ENCODE measurements at regions not wholly inside any gene's neighbourhood (a gene's known extent, or its start where the extent isn't known, plus 50 kb on each side); places are given as distances from the start of the nearest gene placed in this dataset.

GRCh38 chr1:56315293-56315942, 263.9 kb downstream of the PLPP3 start:
- Histone ChIP-seq H3K4me1 (ENCODE audit: control insufficient read depth in 2 of 3, insufficient read depth in 2 of 3, low read depth in 1 of 3, low read length in 3 of 3) (no peaks in the 10 kb centered on the region), H3K4me3 (ENCODE audit: low read length in 3 of 3) (no peak overlapping the region), H3K9me3 (ENCODE audit: control insufficient read depth in 2 of 3, insufficient read depth in 1 of 3, low read length in 3 of 3) (no peaks in the 10 kb centered on the region), H3K27me3 (ENCODE audit: control insufficient read depth, insufficient read depth, low read length) (no peaks in the 10 kb centered on the region), H3K36me3 (ENCODE audit: control insufficient read depth in 2 of 3, insufficient read depth in 3 of 3, low read length in 3 of 3) (no peaks in the 10 kb centered on the region), H3K27ac (ENCODE audit: low read depth in 2 of 2, low read length in 2 of 2) (no peak overlapping the region), H3K9ac (ENCODE audit: low read length in 3 of 3) (no peak overlapping the region)
- intact Hi-C loops (cut with DNase I), result no loop called here
- DNase-seq, result no peak
- FAIRE-seq, result no peak
- no peak for TF ChIP-seq CTCF (IDR thresholded peaks at IDR 0.05; ENCODE audit: borderline replicate concordance, extremely low read depth, insufficient read depth)

GRCh38 chr1:56313560-56313959, 265.8 kb downstream of the PLPP3 start:
- intact Hi-C loops (cut with DNase I), result no loop called here
- H3K27me3 ChIP-seq (ENCODE audit: control insufficient read depth, insufficient read depth, low read length), result no peaks in the 10 kb centered on the region
- H3K27ac ChIP-seq (ENCODE audit: low read depth in 2 of 2, low read length in 2 of 2), result no peak overlapping the region
- H3K4me3 ChIP-seq (ENCODE audit: low read length in 3 of 3), result no peak overlapping the region
- no peak for DNase-seq
- no peaks in the 10 kb centered on the region for H3K36me3 ChIP-seq (ENCODE audit: control insufficient read depth in 2 of 3, insufficient read depth in 3 of 3, low read length in 3 of 3)
- H3K9me3 ChIP-seq (ENCODE audit: control insufficient read depth in 2 of 3, insufficient read depth in 1 of 3, low read length in 3 of 3), result peaks cover 0 to 4% (median 0%) of the 10 kb centered on the region in 3 donors
- no peak for TF ChIP-seq CTCF (IDR thresholded peaks at IDR 0.05; ENCODE audit: borderline replicate concordance, extremely low read depth, insufficient read depth)
- no peak overlapping the region for H3K9ac ChIP-seq (ENCODE audit: low read length in 3 of 3)
- no peak for FAIRE-seq
- no peaks in the 10 kb centered on the region for H3K4me1 ChIP-seq (ENCODE audit: control insufficient read depth in 2 of 3, insufficient read depth in 2 of 3, low read depth in 1 of 3, low read length in 3 of 3)

GRCh38 chr1:56311766-56312165, 267.6 kb downstream of the PLPP3 start:
- Histone ChIP-seq H3K36me3 (ENCODE audit: control insufficient read depth in 2 of 3, insufficient read depth in 3 of 3, low read length in 3 of 3) (no peaks in the 10 kb centered on the region), H3K9ac (ENCODE audit: low read length in 3 of 3) (no peak overlapping the region), H3K27ac (ENCODE audit: low read depth in 2 of 2, low read length in 2 of 2) (no peak overlapping the region), H3K9me3 (ENCODE audit: control insufficient read depth in 2 of 3, insufficient read depth in 1 of 3, low read length in 3 of 3) (peaks cover 0 to 8% (median 0%) of the 10 kb centered on the region in 3 donors), H3K27me3 (ENCODE audit: control insufficient read depth, insufficient read depth, low read length) (no peaks in the 10 kb centered on the region), H3K4me3 (ENCODE audit: low read length in 3 of 3) (no peak overlapping the region), H3K4me1 (ENCODE audit: control insufficient read depth in 2 of 3, insufficient read depth in 2 of 3, low read depth in 1 of 3, low read length in 3 of 3) (no peaks in the 10 kb centered on the region)
- FAIRE-seq, result no peak
- DNase-seq, result no peak
- TF ChIP-seq CTCF (IDR thresholded peaks at IDR 0.05; ENCODE audit: borderline replicate concordance, extremely low read depth, insufficient read depth), result no peak
- intact Hi-C loops (cut with DNase I), result no loop called here

- H3K4me3 ChIP-seq (ENCODE audit: low read length in 3 of 3), result no peak overlapping the region
- no peaks in the 10 kb centered on the region for H3K36me3 ChIP-seq (ENCODE audit: control insufficient read depth in 2 of 3, insufficient read depth in 3 of 3, low read length in 3 of 3)
- H3K9me3 ChIP-seq (ENCODE audit: control insufficient read depth in 2 of 3, insufficient read depth in 1 of 3, low read length in 3 of 3), result peaks cover 0 to 8% (median 0%) of the 10 kb centered on the region in 3 donors
- intact Hi-C loops (cut with DNase I), result no loop called here
- no peaks in the 10 kb centered on the region for H3K4me1 ChIP-seq (ENCODE audit: control insufficient read depth in 2 of 3, insufficient read depth in 2 of 3, low read depth in 1 of 3, low read length in 3 of 3)
- H3K27me3 ChIP-seq (ENCODE audit: control insufficient read depth, insufficient read depth, low read length), result no peaks in the 10 kb centered on the region
- no peak for TF ChIP-seq CTCF (IDR thresholded peaks at IDR 0.05; ENCODE audit: borderline replicate concordance, extremely low read depth, insufficient read depth)
- H3K27ac ChIP-seq (ENCODE audit: low read depth in 2 of 2, low read length in 2 of 2), result no peak overlapping the region
- H3K9ac ChIP-seq (ENCODE audit: low read length in 3 of 3), result no peak overlapping the region
- FAIRE-seq, result no peak
- DNase-seq, result no peak
Measured at GRCh38 chr1:56310945-56311344, 268.4 kb downstream of the PLPP3 start.

Data from kidney (tissue), 13 donors.